B cell (primary cell): ENCODE measurements at regions not wholly inside any gene's neighbourhood (a gene's known extent, or its start where the extent isn't known, plus 50 kb on each side); places are given as distances from the start of the nearest gene placed in this dataset.

Experiments used
- ATAC-seq: fragments of 200-7000 bp; cut with Tn5 transposase; one replicate; pipeline ENCODE4 v1.10.0; 2021; ENCODE audit warnings: low read depth, mild to moderate bottlenecking, moderate number of reproducible peaks, moderate library complexity
- CTCF ChIA-PET: fragments of 350-600 bp; sonication (Branson Sonifier 250); formaldehyde crosslinking; loops from one replicate; lab custom pipeline; 2021; ENCODE audit warnings: antibody characterized with exemption, inconsistent platforms; lab: Charles Lee
- POLR2A ChIA-PET: fragments of 350-600 bp; sonication (Branson Sonifier 250); formaldehyde crosslinking; loops from one replicate; lab custom pipeline; 2021; ENCODE audit warnings: antibody characterized with exemption; lab: Charles Lee
- DNase-seq: peaks from one replicate; pipeline ENCODE4 v3.0.0; 2013
- H2AFZ ChIP-seq: 2 replicates; pipeline ENCODE4 v1.6.1; 2012; ENCODE audit warnings: mild to moderate bottlenecking, low read depth, low read length; ENCODE audit not compliant: insufficient read depth, poor library complexity, severe bottlenecking
- H3K27ac ChIP-seq, 2 donors: 1 replicate in 1 of 2; 2 replicates in 1 of 2; pipeline ENCODE4 v1.5.1; 2012 to 2013; ENCODE audit warnings: low read length in 2 of 2, mild to moderate bottlenecking in 2 of 2, moderate library complexity in 1 of 2
- H3K27me3 ChIP-seq, 4 experiments: fragments of 200-600 bp in 1 of 4; sonication (generic) in 1 of 4; replicated peaks in 1 of 4; 1 replicate in 2 of 4; 2 replicates in 2 of 4; pipeline versions ENCODE4 v1.6.1 to v1.7.0; 2013 to 2016; ENCODE audit warnings: low read length in 3 of 4, mild to moderate bottlenecking in 2 of 4, mixed read lengths in 1 of 4, moderate library complexity in 1 of 4; ENCODE audit not compliant: insufficient read depth in 4 of 4, control insufficient read depth in 3 of 4; ENCODE audit errors: control extremely low read depth in 1 of 4
- H3K36me3 ChIP-seq, 2 experiments: replicated peaks in 1 of 2; 1 replicate in 1 of 2; 2 replicates in 1 of 2; pipeline versions ENCODE4 v1.6.1 to v1.7.1; 2013; ENCODE audit warnings: low read length in 1 of 2; ENCODE audit not compliant: insufficient read depth in 2 of 2, control insufficient read depth in 1 of 2; ENCODE audit errors: control extremely low read depth in 1 of 2, extremely low read depth in 1 of 2
- H3K4me1 ChIP-seq, 2 donors: fragments of 200-600 bp in 1 of 2; sonication (generic) in 1 of 2; 1 replicate in 1 of 2; 2 replicates in 1 of 2; pipeline versions ENCODE4 v1.5.1 to v1.6.1; 2013 to 2017; ENCODE audit warnings: low read length in 2 of 2; ENCODE audit not compliant: control insufficient read depth in 2 of 2, insufficient read depth in 2 of 2
- H3K4me2 ChIP-seq: replicated peaks from 2 replicates; pipeline ENCODE3; 2012; ENCODE audit warnings: mild to moderate bottlenecking, low read depth, low read length; ENCODE audit not compliant: poor library complexity, severe bottlenecking
- H3K4me3 ChIP-seq, 5 experiments: fragments of 200-600 bp in 1 of 5; sonication (generic) in 1 of 5; 1 replicate in 3 of 5; 2 replicates in 2 of 5; pipeline versions ENCODE4 v1.5.1 to v1.7.0; 2011 to 2016; ENCODE audit warnings: low read length in 4 of 5, mild to moderate bottlenecking in 4 of 5, low read depth in 2 of 5, control low read depth in 1 of 5, moderate library complexity in 1 of 5; ENCODE audit not compliant: insufficient read depth in 1 of 5; ENCODE audit errors: control extremely low read depth in 1 of 5, extremely low read depth in 1 of 5
- H3K79me2 ChIP-seq: fragments of 200-600 bp; sonication (generic); one replicate; pipeline ENCODE4 v1.6.0; 2016; ENCODE audit warnings: low read length; ENCODE audit not compliant: control insufficient read depth, insufficient read depth
- H3K9ac ChIP-seq: fragments of 200-600 bp; sonication (generic); 2 replicates; pipeline ENCODE4 v1.6.1; 2017; ENCODE audit warnings: mild to moderate bottlenecking, low read length, moderate library complexity
- H3K9me3 ChIP-seq, 3 donors: one replicate each; pipeline versions ENCODE4 v1.6.1 to v1.7.1; 2013; ENCODE audit warnings: low read length in 2 of 3; ENCODE audit not compliant: control insufficient read depth in 2 of 3, insufficient read depth in 1 of 3; ENCODE audit errors: control extremely low read depth in 1 of 3
- H4K20me1 ChIP-seq: 2 replicates; pipeline ENCODE4 v1.6.0; 2012; ENCODE audit warnings: mild to moderate bottlenecking, low read length; ENCODE audit not compliant: insufficient read depth, control insufficient read depth, poor library complexity, severe bottlenecking
- H3K27ac Mint-ChIP-seq: one replicate; pipeline ENCODE4 v1.8.0; 2021; ENCODE audit warnings: mixed read lengths
- H3K27me3 Mint-ChIP-seq: one replicate; pipeline ENCODE4 v1.8.0; 2021; ENCODE audit warnings: mixed read lengths
- H3K4me1 Mint-ChIP-seq: one replicate; pipeline ENCODE4 v1.8.0; 2021; ENCODE audit warnings: mixed read lengths
- H3K4me3 Mint-ChIP-seq: one replicate; pipeline ENCODE4 v1.8.0; 2021; ENCODE audit warnings: mixed read lengths
- H3K9me3 Mint-ChIP-seq: one replicate; pipeline ENCODE4 v1.8.0; 2022; ENCODE audit warnings: mixed read lengths; ENCODE audit not compliant: insufficient read depth
- EZH2 ChIP-seq: IDR thresholded peaks from 2 replicates; pipeline ENCODE4 v1.6.1; 2012; ENCODE audit warnings: borderline replicate concordance, low read depth, mild to moderate bottlenecking, moderate library complexity, low read length; ENCODE audit not compliant: insufficient read depth, poor library complexity, severe bottlenecking
- WGBS: methylation state at CpG from one replicate; pipeline ENCODE4 v1.1.5; 2013; ENCODE audit warnings: missing lambda C conversion rate; ENCODE audit not compliant: insufficient coverage; 5-methylcytosine and 5-hydroxymethylcytosine counted together
- intact Hi-C: fragments of 100-400 bp; cut with micrococcal nuclease; formaldehyde crosslinking; loops from one replicate; pipeline ENCODE4 v1.10.0; 2022
- TF ChIP-seq, protein P1 (sequence below): fragments of 200-600 bp; IDR thresholded peaks from one replicate; pipeline ENCODE4 v1.8.0; 2022; ENCODE audit warnings: antibody characterized with exemption, mild to moderate bottlenecking

DNA sequence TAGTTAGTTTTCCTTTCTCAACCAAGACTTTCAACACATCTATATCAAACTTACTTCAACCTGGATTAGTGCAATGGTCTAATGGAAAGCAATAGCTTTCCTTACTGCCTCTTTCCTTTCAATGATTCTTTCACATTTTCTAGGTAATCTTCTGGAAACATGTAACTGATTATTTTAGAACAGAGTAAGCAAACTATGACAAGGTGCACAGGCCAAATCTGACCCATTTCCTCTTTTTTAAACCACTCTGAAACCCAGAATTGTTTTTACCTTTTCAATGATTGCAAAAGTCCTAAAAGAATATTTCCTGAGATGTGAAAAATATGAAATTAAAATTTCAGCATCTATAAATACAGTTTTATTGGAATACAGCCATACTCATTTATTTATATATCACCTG is 81.6 kb upstream of the TMTC2 start:
- intact Hi-C loops: no loop called here
- Histone ChIP-seq H3K79me2 (no peaks in the 10 kb centered on the region), H3K9me3 (no peaks in the 10 kb centered on the region), H2AFZ (no peak overlapping the region), H3K4me1 (no peaks in the 10 kb centered on the region), H3K9ac (no peak overlapping the region), H3K27me3 (no peaks in the 10 kb centered on the region), H4K20me1 (no peaks in the 10 kb centered on the region), H3K27ac (no peak overlapping the region), H3K4me2 (no peak overlapping the region), H3K4me3 (no peak overlapping the region), H3K36me3 (no peaks in the 10 kb centered on the region)
- H3K9me3 Mint-ChIP-seq: no peaks in the 10 kb centered on the region
- TF ChIP-seq EZH2: no peak
- TF ChIP-seq, protein P1, sequence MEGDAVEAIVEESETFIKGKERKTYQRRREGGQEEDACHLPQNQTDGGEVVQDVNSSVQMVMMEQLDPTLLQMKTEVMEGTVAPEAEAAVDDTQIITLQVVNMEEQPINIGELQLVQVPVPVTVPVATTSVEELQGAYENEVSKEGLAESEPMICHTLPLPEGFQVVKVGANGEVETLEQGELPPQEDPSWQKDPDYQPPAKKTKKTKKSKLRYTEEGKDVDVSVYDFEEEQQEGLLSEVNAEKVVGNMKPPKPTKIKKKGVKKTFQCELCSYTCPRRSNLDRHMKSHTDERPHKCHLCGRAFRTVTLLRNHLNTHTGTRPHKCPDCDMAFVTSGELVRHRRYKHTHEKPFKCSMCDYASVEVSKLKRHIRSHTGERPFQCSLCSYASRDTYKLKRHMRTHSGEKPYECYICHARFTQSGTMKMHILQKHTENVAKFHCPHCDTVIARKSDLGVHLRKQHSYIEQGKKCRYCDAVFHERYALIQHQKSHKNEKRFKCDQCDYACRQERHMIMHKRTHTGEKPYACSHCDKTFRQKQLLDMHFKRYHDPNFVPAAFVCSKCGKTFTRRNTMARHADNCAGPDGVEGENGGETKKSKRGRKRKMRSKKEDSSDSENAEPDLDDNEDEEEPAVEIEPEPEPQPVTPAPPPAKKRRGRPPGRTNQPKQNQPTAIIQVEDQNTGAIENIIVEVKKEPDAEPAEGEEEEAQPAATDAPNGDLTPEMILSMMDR: no peak
- ChIA-PET CTCF (no interaction called here), POLR2A (no interaction called here)
- DNase-seq: no peak
- ATAC-seq: no peak
- H3K27me3 Mint-ChIP-seq: no peaks in the 10 kb centered on the region
- no peak overlapping the region for H3K4me3 Mint-ChIP-seq
- no peak overlapping the region for H3K27ac Mint-ChIP-seq
- H3K4me1 Mint-ChIP-seq: no peaks in the 10 kb centered on the region

DNA sequence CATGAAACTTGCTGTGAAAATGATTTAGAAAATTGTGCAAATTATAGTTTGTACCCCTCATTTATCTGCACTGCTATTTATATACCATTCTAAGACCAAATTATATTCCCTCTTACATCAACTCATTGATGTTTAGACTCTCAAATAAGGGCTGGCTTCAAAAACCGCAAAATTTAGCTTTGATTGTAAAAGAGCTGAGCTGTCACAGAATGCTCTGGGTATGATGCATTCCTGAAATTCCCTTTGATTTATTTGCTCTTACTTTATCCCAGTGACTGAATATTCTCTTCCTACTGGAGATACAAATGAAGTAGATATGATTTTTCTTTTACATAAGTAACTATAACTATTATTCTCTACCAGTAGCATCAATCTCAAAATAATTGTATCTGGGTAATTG is 78.0 kb upstream of the TMTC2 start:
- Mint-ChIP-seq H3K4me1 (no peaks in the 10 kb centered on the region), H3K27ac (no peak overlapping the region), H3K9me3 (no peaks in the 10 kb centered on the region), H3K4me3 (no peak overlapping the region), H3K27me3 (no peaks in the 10 kb centered on the region)
- Histone ChIP-seq H3K4me2 (no peak overlapping the region), H3K27me3 (no peaks in the 10 kb centered on the region), H3K79me2 (no peaks in the 10 kb centered on the region), H3K36me3 (no peaks in the 10 kb centered on the region), H3K27ac (no peak overlapping the region), H3K4me3 (no peak overlapping the region), H4K20me1 (no peaks in the 10 kb centered on the region), H3K4me1 (no peaks in the 10 kb centered on the region), H3K9ac (no peak overlapping the region), H2AFZ (no peak overlapping the region), H3K9me3 (no peaks in the 10 kb centered on the region)
- ATAC-seq (no peak), DNase-seq (no peak)
- ChIA-PET POLR2A (no interaction called here), CTCF (no interaction called here)
- no CpG with 5 or more reads among the region's 1 CpG for WGBS
- intact Hi-C loops: no loop called here
- no peak for TF ChIP-seq EZH2
- TF ChIP-seq, protein P1: no peak
